Endodermal cell (in vitro differentiated cells): ENCODE measurements at regions not wholly inside any gene's neighbourhood (a gene's known extent, or its start where the extent isn't known, plus 50 kb on each side); places are given as distances from the start of the nearest gene placed in this dataset.

Experiments used
- DNase-seq: peaks from one replicate; pipeline ENCODE4 v3.0.0-alpha.2; 2017
- H3K27ac ChIP-seq: 2 replicates; pipeline ENCODE4 v1.5.1; 2013; ENCODE audit warnings: mild to moderate bottlenecking, low read depth, low read length, moderate library complexity
- H3K27me3 ChIP-seq: 2 replicates; pipeline ENCODE4 v1.6.1; 2013; ENCODE audit warnings: mild to moderate bottlenecking, low read length, moderate library complexity; ENCODE audit not compliant: insufficient read depth, control insufficient read depth, poor library complexity, severe bottlenecking
- H3K36me3 ChIP-seq: 2 replicates; pipeline ENCODE4 v1.7.0; 2013; ENCODE audit warnings: mild to moderate bottlenecking, low read length, moderate library complexity; ENCODE audit not compliant: control insufficient read depth, insufficient read depth
- H3K4me1 ChIP-seq: one replicate; pipeline ENCODE4 v1.7.0; 2013; ENCODE audit warnings: low read length; ENCODE audit not compliant: control insufficient read depth, insufficient read depth
- H3K4me3 ChIP-seq: 2 replicates; pipeline ENCODE4 v1.5.1; 2013; ENCODE audit warnings: mild to moderate bottlenecking, low read length, moderate library complexity
- H3K9ac ChIP-seq: 2 replicates; pipeline ENCODE4 v1.6.1; 2013; ENCODE audit warnings: mild to moderate bottlenecking, low read length, moderate library complexity; ENCODE audit not compliant: poor library complexity, severe bottlenecking; ENCODE audit errors: extremely low read depth
- H3K9me3 ChIP-seq: 2 replicates; pipeline ENCODE4 v1.6.1; 2013; ENCODE audit warnings: mild to moderate bottlenecking, low read length, moderate library complexity; ENCODE audit not compliant: control insufficient read depth
- H3K27ac Mint-ChIP-seq: 2 replicates; pipeline ENCODE4 v1.8.0; 2020; ENCODE audit warnings: mixed read lengths
- H3K27me3 Mint-ChIP-seq: 2 replicates; pipeline ENCODE4 v1.8.0; 2021; ENCODE audit warnings: mild to moderate bottlenecking, mixed read lengths; ENCODE audit not compliant: insufficient read depth
- H3K36me3 Mint-ChIP-seq: 2 replicates; pipeline ENCODE4 v1.8.0; 2020; ENCODE audit warnings: low read depth, mixed read lengths
- H3K4me1 Mint-ChIP-seq: 2 replicates; pipeline ENCODE4 v1.8.0; 2020; ENCODE audit warnings: mixed read lengths
- H3K4me3 Mint-ChIP-seq: 2 replicates; pipeline ENCODE4 v1.8.0; 2020; ENCODE audit warnings: mild to moderate bottlenecking, moderate library complexity, mixed read lengths
- H3K9me3 Mint-ChIP-seq: 2 replicates; pipeline ENCODE4 v1.8.0; 2020; ENCODE audit warnings: mild to moderate bottlenecking, mixed read lengths
- CTCF ChIP-seq: fragments of 200-600 bp; sonication (generic); conservative IDR thresholded peaks from 2 replicates; pipeline ENCODE4 v1.5.0; 2021; ENCODE audit warnings: antibody characterized with exemption, mild to moderate bottlenecking
- WGBS, 2 experiments: methylation state at CpG; one replicate each; pipeline versions ENCODE4 v1.1.5 to v1.1.7; 2013; ENCODE audit warnings: missing lambda C conversion rate in 2 of 2, mixed read lengths in 1 of 2; ENCODE audit not compliant: insufficient coverage in 1 of 2, insufficient read length in 1 of 2; 5-methylcytosine and 5-hydroxymethylcytosine counted together

GRCh38 chr5:136620621-136621020, 255.3 kb upstream of the TRPC7 start:
- no peak for DNase-seq
- Mint-ChIP-seq H3K4me3 (no peak overlapping the region), H3K36me3 (no peaks in the 10 kb centered on the region), H3K4me1 (peaks cover 11% of the 10 kb centered on the region), H3K27me3 (no peaks in the 10 kb centered on the region), H3K27ac (no peak overlapping the region), H3K9me3 (no peaks in the 10 kb centered on the region)
- WGBS, 2 experiments: 93 to 94% methylated on average over 1 of the region's 1 CpG
- Histone ChIP-seq H3K27ac (no peak overlapping the region), H3K4me3 (no peak overlapping the region), H3K4me1 (peaks cover 8% of the 10 kb centered on the region), H3K9me3 (no peaks in the 10 kb centered on the region), H3K9ac (no peak overlapping the region), H3K27me3 (no peaks in the 10 kb centered on the region), H3K36me3 (no peaks in the 10 kb centered on the region)
- no peak for TF ChIP-seq CTCF

GRCh38 chr5:136620016-136620419, 254.7 kb upstream of the TRPC7 start:
- H3K4me3 ChIP-seq: no peak overlapping the region
- H3K9me3 Mint-ChIP-seq: no peaks in the 10 kb centered on the region
- H3K9me3 ChIP-seq: no peaks in the 10 kb centered on the region
- WGBS, 2 experiments: 93% methylated on average over 1 of the region's 1 CpG
- peaks cover 5% of the 10 kb centered on the region for H3K4me1 Mint-ChIP-seq
- H3K36me3 Mint-ChIP-seq: no peaks in the 10 kb centered on the region
- H3K9ac ChIP-seq: no peak overlapping the region
- H3K27me3 ChIP-seq: no peaks in the 10 kb centered on the region
- no peaks in the 10 kb centered on the region for H3K27me3 Mint-ChIP-seq
- no peak overlapping the region for H3K27ac ChIP-seq
- H3K27ac Mint-ChIP-seq: no peak overlapping the region
- H3K4me3 Mint-ChIP-seq: no peak overlapping the region
- DNase-seq: no peak
- no peaks in the 10 kb centered on the region for H3K36me3 ChIP-seq
- no peak for TF ChIP-seq CTCF
- peaks cover 4% of the 10 kb centered on the region for H3K4me1 ChIP-seq

- no peak for DNase-seq
- no peaks in the 10 kb centered on the region for H3K27me3 Mint-ChIP-seq
- no peak overlapping the region for H3K27ac Mint-ChIP-seq
- no peak overlapping the region for H3K9ac ChIP-seq
- H3K36me3 Mint-ChIP-seq: no peaks in the 10 kb centered on the region
- H3K27me3 ChIP-seq: no peaks in the 10 kb centered on the region
- no peak for TF ChIP-seq CTCF
- no peaks in the 10 kb centered on the region for H3K36me3 ChIP-seq
- no peaks in the 10 kb centered on the region for H3K9me3 ChIP-seq
- H3K4me1 Mint-ChIP-seq: peaks cover under 1% of the 10 kb centered on the region
- H3K4me3 ChIP-seq: no peak overlapping the region
- H3K4me3 Mint-ChIP-seq: no peak overlapping the region
- H3K27ac ChIP-seq: no peak overlapping the region
- H3K4me1 ChIP-seq: no peaks in the 10 kb centered on the region
- WGBS, 2 experiments: 94 to 100% methylated on average over 2 to 3 of the region's 3 CpGs
- H3K9me3 Mint-ChIP-seq: no peaks in the 10 kb centered on the region
Measured at GRCh38 chr5:136619556-136619955, 254.2 kb upstream of the TRPC7 start.
